Endodermal cell (in vitro differentiated cells): ENCODE measurements at regions not wholly inside any gene's neighbourhood (a gene's known extent, or its start where the extent isn't known, plus 50 kb on each side); places are given as distances from the start of the nearest gene placed in this dataset.

Experiments used
- DNase-seq: peaks from one replicate; pipeline ENCODE4 v3.0.0-alpha.2; 2017
- H3K27ac ChIP-seq: 2 replicates; pipeline ENCODE4 v1.5.1; 2013; ENCODE audit warnings: mild to moderate bottlenecking, low read depth, low read length, moderate library complexity
- H3K27me3 ChIP-seq: 2 replicates; pipeline ENCODE4 v1.6.1; 2013; ENCODE audit warnings: mild to moderate bottlenecking, low read length, moderate library complexity; ENCODE audit not compliant: insufficient read depth, control insufficient read depth, poor library complexity, severe bottlenecking
- H3K36me3 ChIP-seq: 2 replicates; pipeline ENCODE4 v1.7.0; 2013; ENCODE audit warnings: mild to moderate bottlenecking, low read length, moderate library complexity; ENCODE audit not compliant: control insufficient read depth, insufficient read depth
- H3K4me1 ChIP-seq: one replicate; pipeline ENCODE4 v1.7.0; 2013; ENCODE audit warnings: low read length; ENCODE audit not compliant: control insufficient read depth, insufficient read depth
- H3K4me3 ChIP-seq: 2 replicates; pipeline ENCODE4 v1.5.1; 2013; ENCODE audit warnings: mild to moderate bottlenecking, low read length, moderate library complexity
- H3K9ac ChIP-seq: 2 replicates; pipeline ENCODE4 v1.6.1; 2013; ENCODE audit warnings: mild to moderate bottlenecking, low read length, moderate library complexity; ENCODE audit not compliant: poor library complexity, severe bottlenecking; ENCODE audit errors: extremely low read depth
- H3K9me3 ChIP-seq: 2 replicates; pipeline ENCODE4 v1.6.1; 2013; ENCODE audit warnings: mild to moderate bottlenecking, low read length, moderate library complexity; ENCODE audit not compliant: control insufficient read depth
- H3K27ac Mint-ChIP-seq: 2 replicates; pipeline ENCODE4 v1.8.0; 2020; ENCODE audit warnings: mixed read lengths
- H3K27me3 Mint-ChIP-seq: 2 replicates; pipeline ENCODE4 v1.8.0; 2021; ENCODE audit warnings: mild to moderate bottlenecking, mixed read lengths; ENCODE audit not compliant: insufficient read depth
- H3K36me3 Mint-ChIP-seq: 2 replicates; pipeline ENCODE4 v1.8.0; 2020; ENCODE audit warnings: low read depth, mixed read lengths
- H3K4me1 Mint-ChIP-seq: 2 replicates; pipeline ENCODE4 v1.8.0; 2020; ENCODE audit warnings: mixed read lengths
- H3K4me3 Mint-ChIP-seq: 2 replicates; pipeline ENCODE4 v1.8.0; 2020; ENCODE audit warnings: mild to moderate bottlenecking, moderate library complexity, mixed read lengths
- H3K9me3 Mint-ChIP-seq: 2 replicates; pipeline ENCODE4 v1.8.0; 2020; ENCODE audit warnings: mild to moderate bottlenecking, mixed read lengths
- CTCF ChIP-seq: fragments of 200-600 bp; sonication (generic); conservative IDR thresholded peaks from 2 replicates; pipeline ENCODE4 v1.5.0; 2021; ENCODE audit warnings: antibody characterized with exemption, mild to moderate bottlenecking
- WGBS, 2 experiments: methylation state at CpG; one replicate each; pipeline versions ENCODE4 v1.1.5 to v1.1.7; 2013; ENCODE audit warnings: missing lambda C conversion rate in 2 of 2, mixed read lengths in 1 of 2; ENCODE audit not compliant: insufficient coverage in 1 of 2, insufficient read length in 1 of 2; 5-methylcytosine and 5-hydroxymethylcytosine counted together

GRCh38 chr18:32577561-32577960, 106.9 kb upstream of the GAREM1 start:
- no peak overlapping the region for H3K27ac Mint-ChIP-seq
- no peak overlapping the region for H3K4me3 Mint-ChIP-seq
- peaks cover 2% of the 10 kb centered on the region for H3K4me1 Mint-ChIP-seq
- no peaks in the 10 kb centered on the region for H3K36me3 Mint-ChIP-seq
- Histone ChIP-seq H3K4me3 (no peak overlapping the region), H3K36me3 (no peaks in the 10 kb centered on the region), H3K9ac (no peak overlapping the region), H3K27ac (no peak overlapping the region), H3K27me3 (no peaks in the 10 kb centered on the region), H3K4me1 (peaks cover 3% of the 10 kb centered on the region), H3K9me3 (peaks cover 7% of the 10 kb centered on the region)
- TF ChIP-seq CTCF = no peak
- no peak for DNase-seq
- peaks cover 16% of the 10 kb centered on the region for H3K9me3 Mint-ChIP-seq
- H3K27me3 Mint-ChIP-seq = no peaks in the 10 kb centered on the region
- 89% methylated on average over 2 of the region's 2 CpGs; no CpG with 5 or more reads in 1 of the 2 experiments for WGBS, 2 experiments

GRCh38 chr18:32576296-32576916, 105.7 kb upstream of the GAREM1 start:
- no peaks in the 10 kb centered on the region for H3K27me3 ChIP-seq
- Mint-ChIP-seq H3K4me1 (peaks cover 2% of the 10 kb centered on the region), H3K36me3 (no peaks in the 10 kb centered on the region), H3K27ac (no peak overlapping the region), H3K9me3 (peaks cover 16% of the 10 kb centered on the region), H3K27me3 (no peaks in the 10 kb centered on the region), H3K4me3 (no peak overlapping the region)
- H3K36me3 ChIP-seq = no peaks in the 10 kb centered on the region
- H3K9me3 ChIP-seq = peaks cover 7% of the 10 kb centered on the region
- no peak overlapping the region for H3K9ac ChIP-seq
- 46 to 60% methylated on average over 6 to 7 of the region's 7 CpGs for whole genome bisulfite sequencing, 2 experiments
- H3K4me3 ChIP-seq = no peak overlapping the region
- DNase-seq = peak; percentile 74
- H3K4me1 ChIP-seq = peaks cover 3% of the 10 kb centered on the region
- H3K27ac ChIP-seq = no peak overlapping the region
- TF ChIP-seq CTCF = peak; percentile 83

GRCh38 chr18:32566960-32567359, 96.3 kb upstream of the GAREM1 start:
- no peaks in the 10 kb centered on the region for H3K9me3 ChIP-seq
- H3K27ac ChIP-seq = no peak overlapping the region
- H3K27me3 ChIP-seq = no peaks in the 10 kb centered on the region
- H3K4me1 ChIP-seq = no peaks in the 10 kb centered on the region
- no peaks in the 10 kb centered on the region for H3K36me3 Mint-ChIP-seq
- H3K9ac ChIP-seq = no peak overlapping the region
- no peak overlapping the region for H3K4me3 ChIP-seq
- no peak overlapping the region for H3K4me3 Mint-ChIP-seq
- no peak for TF ChIP-seq CTCF
- H3K27ac Mint-ChIP-seq = no peak overlapping the region
- H3K27me3 Mint-ChIP-seq = no peaks in the 10 kb centered on the region
- H3K4me1 Mint-ChIP-seq = no peaks in the 10 kb centered on the region
- H3K36me3 ChIP-seq = no peaks in the 10 kb centered on the region
- H3K9me3 Mint-ChIP-seq = peaks cover 5% of the 10 kb centered on the region
- no peak for DNase-seq
- 87 to 90% methylated on average over 2 to 3 of the region's 3 CpGs for WGBS, 2 experiments
